ENCODE measurements at regions not wholly inside any gene's neighbourhood (a gene's known extent, or its start where the extent isn't known, plus 50 kb on each side); places are given as distances from the start of the nearest gene placed in this dataset.

GRCh38 chr11:106415510-106415909 is 338.0 kb downstream of the AASDHPPT start:
- DNase-seq, result no peak

GRCh38 chr11:106418791-106419190 is 341.3 kb downstream of the AASDHPPT start:
- DNase-seq, result no peak

- DNase-seq, result no peak
These were observed 342.7 kb downstream of the AASDHPPT start for GRCh38 chr11:106420048-106420665.

- no peak for DNase-seq
These were observed 343.2 kb downstream of the AASDHPPT start for GRCh38 chr11:106420686-106421085.

- no peak for DNase-seq
These were observed 344.3 kb downstream of the AASDHPPT start for GRCh38 chr11:106421676-106422292.

- DNase-seq, result no peak
These were observed 345.1 kb downstream of the AASDHPPT start for GRCh38 chr11:106422583-106422982.

- no peak for DNase-seq
These were observed 346.6 kb downstream of the AASDHPPT start for GRCh38 chr11:106424111-106424510.

GRCh38 chr11:106425819-106426218 is 348.4 kb downstream of the AASDHPPT start:
- DNase-seq, result no peak

GRCh38 chr11:106426696-106427095 is 349.2 kb downstream of the AASDHPPT start:
- no peak for DNase-seq

GRCh38 chr11:106427736-106428135 is 350.3 kb downstream of the AASDHPPT start:
- DNase-seq, result no peak

GRCh38 chr11:106442032-106442431 is 364.6 kb downstream of the AASDHPPT start:
- DNase-seq, result no peak

GRCh38 chr11:106446302-106446701 is 368.8 kb downstream of the AASDHPPT start:
- no peak for DNase-seq

GRCh38 chr11:106446955-106447354 is 369.5 kb downstream of the AASDHPPT start:
- DNase-seq, result no peak

- DNase-seq, result no peak
These were observed 370.2 kb downstream of the AASDHPPT start for GRCh38 chr11:106447631-106448191.

- DNase-seq, result no peak
These were observed 372.3 kb downstream of the AASDHPPT start for GRCh38 chr11:106449763-106450162.

- DNase-seq, result no peak
These were observed 373.9 kb downstream of the AASDHPPT start for GRCh38 chr11:106451228-106451922.

GRCh38 chr11:106456647-106457046 is 379.2 kb downstream of the AASDHPPT start:
- DNase-seq, result no peak

GRCh38 chr11:106457727-106458126 is 380.3 kb downstream of the AASDHPPT start:
- no peak for DNase-seq

GRCh38 chr11:106459135-106459534 is 381.7 kb downstream of the AASDHPPT start:
- no peak for DNase-seq

GRCh38 chr11:106461148-106461691 is 383.8 kb downstream of the AASDHPPT start:
- DNase-seq, result no peak

- DNase-seq, result no peak
These were observed 384.5 kb downstream of the AASDHPPT start for GRCh38 chr11:106461839-106462545.

- DNase-seq, result no peak
These were observed 385.7 kb downstream of the AASDHPPT start for GRCh38 chr11:106463154-106463553.

GRCh38 chr11:106463796-106464201 is 386.3 kb downstream of the AASDHPPT start:
- DNase-seq, result no peak

Measured in NCI-H510A (cell line).